ENCODE measurements at regions not wholly inside any gene's neighbourhood (a gene's known extent, or its start where the extent isn't known, plus 50 kb on each side); places are given as distances from the start of the nearest gene placed in this dataset.
"Not testable (repeated sequence)": the region's sequence is repeated elsewhere in the genome, so short reads cannot be mapped to it uniquely, and the experiment has no call there.

- FAIRE-seq, result no peak
- H3K4me1 ChIP-seq (ENCODE audit: control insufficient read depth in 2 of 3, insufficient read depth in 2 of 3, low read depth in 1 of 3, low read length in 3 of 3), result no peaks in the 10 kb centered on the region
- no peaks in the 10 kb centered on the region for H3K9me3 ChIP-seq (ENCODE audit: control insufficient read depth in 2 of 3, insufficient read depth in 1 of 3, low read length in 3 of 3)
- intact Hi-C loops (cut with DNase I), result no loop called here
- no peak overlapping the region for H3K9ac ChIP-seq (ENCODE audit: low read length in 3 of 3)
- no peaks in the 10 kb centered on the region for H3K27me3 ChIP-seq (ENCODE audit: control insufficient read depth, insufficient read depth, low read length)
- no peaks in the 10 kb centered on the region for H3K36me3 ChIP-seq (ENCODE audit: control insufficient read depth in 2 of 3, insufficient read depth in 3 of 3, low read length in 3 of 3)
- H3K4me3 ChIP-seq (ENCODE audit: low read length in 3 of 3), result no peak overlapping the region
- no peak overlapping the region for H3K27ac ChIP-seq (ENCODE audit: low read depth in 2 of 2, low read length in 2 of 2)
- no peak for DNase-seq
- no peak for TF ChIP-seq CTCF (IDR thresholded peaks at IDR 0.05; ENCODE audit: borderline replicate concordance, extremely low read depth, insufficient read depth)
These were observed 412.1 kb upstream of the TECRL start for GRCh38 chr4:64821219-64821976.

- no peaks in the 10 kb centered on the region for H3K4me1 ChIP-seq (ENCODE audit: control insufficient read depth in 2 of 3, insufficient read depth in 2 of 3, low read depth in 1 of 3, low read length in 3 of 3)
- H3K9me3 ChIP-seq (ENCODE audit: control insufficient read depth in 2 of 3, insufficient read depth in 1 of 3, low read length in 3 of 3), result no peaks in the 10 kb centered on the region
- no peak overlapping the region for H3K4me3 ChIP-seq (ENCODE audit: low read length in 3 of 3)
- H3K27ac ChIP-seq (ENCODE audit: low read depth in 2 of 2, low read length in 2 of 2), result no peak overlapping the region
- intact Hi-C loops (cut with DNase I), result no loop called here
- H3K9ac ChIP-seq (ENCODE audit: low read length in 3 of 3), result no peak overlapping the region
- FAIRE-seq (no peak), DNase-seq (no peak)
- no peak for TF ChIP-seq CTCF (IDR thresholded peaks at IDR 0.05; ENCODE audit: borderline replicate concordance, extremely low read depth, insufficient read depth)
- no peaks in the 10 kb centered on the region for H3K36me3 ChIP-seq (ENCODE audit: control insufficient read depth in 2 of 3, insufficient read depth in 3 of 3, low read length in 3 of 3)
- H3K27me3 ChIP-seq (ENCODE audit: control insufficient read depth, insufficient read depth, low read length), result no peaks in the 10 kb centered on the region
These were observed 405.4 kb upstream of the TECRL start for GRCh38 chr4:64814616-64815015.

GRCh38 chr4:64807821-64808220 lies 398.6 kb upstream of the TECRL start:
- Histone ChIP-seq H3K4me1 (ENCODE audit: control insufficient read depth in 2 of 3, insufficient read depth in 2 of 3, low read depth in 1 of 3, low read length in 3 of 3) (no peaks in the 10 kb centered on the region), H3K36me3 (ENCODE audit: control insufficient read depth in 2 of 3, insufficient read depth in 3 of 3, low read length in 3 of 3) (no peaks in the 10 kb centered on the region), H3K27me3 (ENCODE audit: control insufficient read depth, insufficient read depth, low read length) (no peaks in the 10 kb centered on the region), H3K9ac (ENCODE audit: low read length in 3 of 3) (no peak overlapping the region), H3K4me3 (ENCODE audit: low read length in 3 of 3) (no peak overlapping the region), H3K9me3 (ENCODE audit: control insufficient read depth in 2 of 3, insufficient read depth in 1 of 3, low read length in 3 of 3) (no peaks in the 10 kb centered on the region), H3K27ac (ENCODE audit: low read depth in 2 of 2, low read length in 2 of 2) (no peak overlapping the region)
- no peak for TF ChIP-seq CTCF (IDR thresholded peaks at IDR 0.05; ENCODE audit: borderline replicate concordance, extremely low read depth, insufficient read depth)
- FAIRE-seq, result no peak
- no peak for DNase-seq
- intact Hi-C loops (cut with DNase I), result no loop called here

GRCh38 chr4:64799751-64800150 lies 390.5 kb upstream of the TECRL start:
- Histone ChIP-seq H3K27me3 (ENCODE audit: control insufficient read depth, insufficient read depth, low read length) (no peaks in the 10 kb centered on the region), H3K4me3 (ENCODE audit: low read length in 3 of 3) (no peak overlapping the region), H3K4me1 (ENCODE audit: control insufficient read depth in 2 of 3, insufficient read depth in 2 of 3, low read depth in 1 of 3, low read length in 3 of 3) (no peaks in the 10 kb centered on the region), H3K9me3 (ENCODE audit: control insufficient read depth in 2 of 3, insufficient read depth in 1 of 3, low read length in 3 of 3) (no peaks in the 10 kb centered on the region), H3K9ac (ENCODE audit: low read length in 3 of 3) (no peak overlapping the region), H3K36me3 (ENCODE audit: control insufficient read depth in 2 of 3, insufficient read depth in 3 of 3, low read length in 3 of 3) (no peaks in the 10 kb centered on the region), H3K27ac (ENCODE audit: low read depth in 2 of 2, low read length in 2 of 2) (no peak overlapping the region)
- no peak for TF ChIP-seq CTCF (IDR thresholded peaks at IDR 0.05; ENCODE audit: borderline replicate concordance, extremely low read depth, insufficient read depth)
- no peak for FAIRE-seq
- intact Hi-C loops (cut with DNase I), result no loop called here
- DNase-seq, result no peak

- FAIRE-seq; H3K4me3 ChIP-seq (ENCODE audit: low read length in 3 of 3); H3K9me3 ChIP-seq (ENCODE audit: control insufficient read depth in 2 of 3, insufficient read depth in 1 of 3, low read length in 3 of 3); DNase-seq; H3K4me1 ChIP-seq (ENCODE audit: control insufficient read depth in 2 of 3, insufficient read depth in 2 of 3, low read depth in 1 of 3, low read length in 3 of 3); H3K36me3 ChIP-seq (ENCODE audit: control insufficient read depth in 2 of 3, insufficient read depth in 3 of 3, low read length in 3 of 3); H3K9ac ChIP-seq (ENCODE audit: low read length in 3 of 3); H3K27me3 ChIP-seq (ENCODE audit: control insufficient read depth, insufficient read depth, low read length); H3K27ac ChIP-seq (ENCODE audit: low read depth in 2 of 2, low read length in 2 of 2); intact Hi-C loops (cut with DNase I): not testable (repeated sequence)
These were observed 389.6 kb upstream of the TECRL start for GRCh38 chr4:64798828-64799227.

All from kidney (tissue), 13 donors.